ENCODE measurements at regions not wholly inside any gene's neighbourhood (a gene's known extent, or its start where the extent isn't known, plus 50 kb on each side); places are given as distances from the start of the nearest gene placed in this dataset.

- Mint-ChIP-seq H3K27me3 (ENCODE audit: low read depth in 2 of 2) (no peaks in the 10 kb centered on the region), H3K4me1 (no peaks in the 10 kb centered on the region), H3K4me3 (no peak overlapping the region), H3K36me3 (no peaks in the 10 kb centered on the region), H3K9me3 (peaks cover 5 to 15% of the 10 kb centered on the region in 2 donors), H3K27ac (no peak overlapping the region)
- H3K4me1 ChIP-seq (ENCODE audit: control insufficient read depth, insufficient read depth, low read length), result no peaks in the 10 kb centered on the region
- no peak for ATAC-seq
- intact Hi-C loops (cut with micrococcal nuclease), result no loop called here
- whole genome bisulfite sequencing (ENCODE audit: insufficient coverage), result 70% methylated on average over 2 of the region's 4 CpGs
- no peaks in the 10 kb centered on the region for H3K36me3 ChIP-seq (ENCODE audit: control insufficient read depth, insufficient read depth, low read length)
- no peaks in the 10 kb centered on the region for H3K27me3 ChIP-seq (ENCODE audit: control insufficient read depth, insufficient read depth, low read length)
- no peak for DNase-seq
- no peak for TF ChIP-seq CTCF (IDR thresholded peaks at IDR 0.05)
- no peak overlapping the region for H3K27ac ChIP-seq (ENCODE audit: low read length)
- no peak overlapping the region for H3K4me3 ChIP-seq (ENCODE audit: low read length)
- no peaks in the 10 kb centered on the region for H3K9me3 ChIP-seq (ENCODE audit: control insufficient read depth, insufficient read depth, low read length)
These were observed 232.5 kb downstream of the PCDH7 start for GRCh38 chr4:30952526-30953219.

- no CpG with 5 or more reads among the region's 1 CpG for WGBS (ENCODE audit: insufficient coverage)
- DNase-seq, result no peak
- intact Hi-C loops (cut with micrococcal nuclease), result no loop called here
- no peak overlapping the region for H3K4me3 Mint-ChIP-seq
- Histone ChIP-seq H3K4me3 (ENCODE audit: low read length) (no peak overlapping the region), H3K36me3 (ENCODE audit: control insufficient read depth, insufficient read depth, low read length) (no peaks in the 10 kb centered on the region), H3K27me3 (ENCODE audit: control insufficient read depth, insufficient read depth, low read length) (no peaks in the 10 kb centered on the region), H3K9me3 (ENCODE audit: control insufficient read depth, insufficient read depth, low read length) (no peaks in the 10 kb centered on the region), H3K27ac (ENCODE audit: low read length) (no peak overlapping the region), H3K4me1 (ENCODE audit: control insufficient read depth, insufficient read depth, low read length) (no peaks in the 10 kb centered on the region)
- H3K36me3 Mint-ChIP-seq, result no peaks in the 10 kb centered on the region
- H3K27me3 Mint-ChIP-seq (ENCODE audit: low read depth in 2 of 2), result no peaks in the 10 kb centered on the region
- no peak for ATAC-seq
- H3K9me3 Mint-ChIP-seq, result peaks cover 7 to 12% of the 10 kb centered on the region in 2 donors
- H3K4me1 Mint-ChIP-seq, result no peaks in the 10 kb centered on the region
- H3K27ac Mint-ChIP-seq, result no peak overlapping the region
- TF ChIP-seq CTCF (IDR thresholded peaks at IDR 0.05), result no peak
These were observed 233.6 kb downstream of the PCDH7 start for GRCh38 chr4:30953799-30954198.

- Histone ChIP-seq H3K36me3 (ENCODE audit: control insufficient read depth, insufficient read depth, low read length) (no peaks in the 10 kb centered on the region), H3K9me3 (ENCODE audit: control insufficient read depth, insufficient read depth, low read length) (no peaks in the 10 kb centered on the region), H3K4me1 (ENCODE audit: control insufficient read depth, insufficient read depth, low read length) (no peaks in the 10 kb centered on the region), H3K4me3 (ENCODE audit: low read length) (no peak overlapping the region), H3K27me3 (ENCODE audit: control insufficient read depth, insufficient read depth, low read length) (no peaks in the 10 kb centered on the region), H3K27ac (ENCODE audit: low read length) (no peak overlapping the region)
- 80% methylated on average over 6 of the region's 6 CpGs for WGBS (ENCODE audit: insufficient coverage)
- Mint-ChIP-seq H3K4me1 (no peaks in the 10 kb centered on the region), H3K27ac (no peak overlapping the region), H3K27me3 (ENCODE audit: low read depth in 2 of 2) (no peaks in the 10 kb centered on the region), H3K9me3 (peaks cover 10 to 15% of the 10 kb centered on the region in 2 donors), H3K4me3 (no peak overlapping the region), H3K36me3 (no peaks in the 10 kb centered on the region)
- ATAC-seq (no peak), DNase-seq (no peak)
- no peak for TF ChIP-seq CTCF (IDR thresholded peaks at IDR 0.05)
- intact Hi-C loops (cut with micrococcal nuclease), result no loop called here
These were observed 236.7 kb downstream of the PCDH7 start for GRCh38 chr4:30956916-30957315.

GRCh38 chr4:30957706-30958105, 237.5 kb downstream of the PCDH7 start:
- ATAC-seq (no peak), DNase-seq (no peak)
- H3K27ac Mint-ChIP-seq, result no peak overlapping the region
- H3K9me3 Mint-ChIP-seq, result peaks cover 9 to 10% of the 10 kb centered on the region in 2 donors
- WGBS (ENCODE audit: insufficient coverage), result 86% methylated on average over 3 of the region's 4 CpGs
- no peak for TF ChIP-seq CTCF (IDR thresholded peaks at IDR 0.05)
- H3K27ac ChIP-seq (ENCODE audit: low read length), result no peak overlapping the region
- no peaks in the 10 kb centered on the region for H3K9me3 ChIP-seq (ENCODE audit: control insufficient read depth, insufficient read depth, low read length)
- H3K36me3 ChIP-seq (ENCODE audit: control insufficient read depth, insufficient read depth, low read length), result no peaks in the 10 kb centered on the region
- no peaks in the 10 kb centered on the region for H3K27me3 Mint-ChIP-seq (ENCODE audit: low read depth in 2 of 2)
- H3K4me1 Mint-ChIP-seq, result no peaks in the 10 kb centered on the region
- H3K36me3 Mint-ChIP-seq, result no peaks in the 10 kb centered on the region
- no peaks in the 10 kb centered on the region for H3K4me1 ChIP-seq (ENCODE audit: control insufficient read depth, insufficient read depth, low read length)
- H3K4me3 ChIP-seq (ENCODE audit: low read length), result no peak overlapping the region
- intact Hi-C loops (cut with micrococcal nuclease), result no loop called here
- H3K27me3 ChIP-seq (ENCODE audit: control insufficient read depth, insufficient read depth, low read length), result no peaks in the 10 kb centered on the region
- H3K4me3 Mint-ChIP-seq, result no peak overlapping the region

Measured in natural killer cell (primary cell).